GM18499 (cell line): ENCODE measurements at regions not wholly inside any gene's neighbourhood (a gene's known extent, or its start where the extent isn't known, plus 50 kb on each side); places are given as distances from the start of the nearest gene placed in this dataset.
"Not testable (repeated sequence)": the region's sequence is repeated elsewhere in the genome, so short reads cannot be mapped to it uniquely, and the experiment has no call there.

Experiments used
- ATAC-seq: cut with Tn5 transposase; IDR thresholded peaks from one replicate; pipeline ENCODE4 v1.9.1; 2021; ENCODE audit warnings: moderate number of reproducible peaks; ENCODE audit not compliant: insufficient read depth, unreplicated experiment

GRCh38 chr6:116982401-116982800 is 105.4 kb downstream of the RFX6 start:
- ATAC-seq, result no peak

GRCh38 chr6:116983375-116983774 is 106.3 kb downstream of the RFX6 start:
- no peak for ATAC-seq

DNA sequence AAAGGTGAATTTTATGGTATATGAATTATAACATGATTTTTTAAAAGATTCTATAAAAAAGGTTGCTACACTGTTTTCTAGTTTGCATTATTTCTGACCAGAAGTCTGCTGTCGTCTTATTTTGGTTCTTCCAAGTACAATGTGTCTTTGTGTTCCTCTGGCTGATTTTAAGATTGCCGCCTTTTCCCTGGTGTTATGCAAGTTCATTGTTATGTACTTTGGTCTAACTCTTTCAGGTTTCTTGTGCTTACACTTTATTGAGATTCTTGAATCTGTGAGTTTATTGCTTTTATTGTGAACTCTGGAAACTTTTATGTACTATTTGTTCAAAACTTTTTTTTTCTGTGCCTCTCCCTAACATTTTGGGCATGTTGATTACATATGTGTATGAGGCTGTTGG is 109.8 kb downstream of the RFX6 start:
- no peak for ATAC-seq

DNA sequence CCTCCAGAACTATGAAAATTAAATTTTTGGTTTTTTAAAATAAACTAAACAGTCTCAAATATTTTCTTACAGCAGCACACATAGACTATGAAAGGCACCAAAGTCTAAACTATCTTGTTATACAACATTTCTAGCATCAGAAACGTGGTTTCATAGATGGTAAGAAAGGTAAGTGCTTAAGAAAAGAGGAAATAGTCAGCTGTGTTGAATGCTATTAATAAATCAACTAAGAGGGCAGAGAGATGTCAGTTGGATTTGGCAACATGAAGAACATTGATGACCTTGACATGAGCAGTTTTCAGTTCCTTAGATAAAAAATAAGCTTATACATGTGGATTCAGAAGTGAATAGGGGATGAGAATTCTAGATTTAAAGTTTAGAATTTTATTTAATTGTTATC is 113.6 kb downstream of the RFX6 start:
- ATAC-seq, result no peak

DNA sequence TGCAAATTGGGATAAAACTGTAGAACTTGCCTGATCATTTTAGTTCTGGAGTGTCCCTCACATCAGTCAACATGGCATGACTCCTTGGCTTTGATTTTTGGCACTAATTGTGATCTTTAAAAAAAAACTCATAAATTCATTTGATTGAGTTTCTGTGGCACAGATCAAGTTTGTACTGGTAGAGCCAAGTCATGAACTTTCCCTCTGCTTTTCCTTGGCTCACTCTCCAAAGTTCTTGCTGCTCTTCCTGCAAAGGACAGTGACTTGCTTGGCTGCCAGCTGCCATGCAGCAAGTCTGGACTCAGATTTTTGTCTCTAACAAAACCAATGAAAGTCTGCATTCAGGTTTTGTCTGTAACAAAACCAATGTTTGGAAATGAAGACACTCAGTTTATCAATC is 115.5 kb downstream of the RFX6 start:
- ATAC-seq, result no peak

DNA sequence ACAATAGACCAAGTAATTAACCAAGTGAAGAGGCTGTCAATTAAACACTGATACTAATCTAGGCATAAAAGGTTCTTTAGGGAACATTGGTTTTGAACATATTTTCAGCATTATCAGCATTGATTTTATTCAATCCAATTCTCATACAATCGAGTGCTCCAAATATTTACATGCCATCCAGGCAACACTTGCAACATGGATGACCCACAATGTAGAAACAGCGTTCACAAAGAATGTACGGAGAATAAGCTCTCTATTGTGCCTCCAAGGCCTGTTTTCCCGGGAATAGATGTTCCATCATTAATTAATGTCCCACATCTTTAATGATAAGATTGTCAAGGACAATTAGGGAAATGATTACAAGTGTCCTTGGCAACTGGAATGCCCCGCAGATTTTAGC is 117.4 kb downstream of the RFX6 start:
- ATAC-seq, result no peak

DNA sequence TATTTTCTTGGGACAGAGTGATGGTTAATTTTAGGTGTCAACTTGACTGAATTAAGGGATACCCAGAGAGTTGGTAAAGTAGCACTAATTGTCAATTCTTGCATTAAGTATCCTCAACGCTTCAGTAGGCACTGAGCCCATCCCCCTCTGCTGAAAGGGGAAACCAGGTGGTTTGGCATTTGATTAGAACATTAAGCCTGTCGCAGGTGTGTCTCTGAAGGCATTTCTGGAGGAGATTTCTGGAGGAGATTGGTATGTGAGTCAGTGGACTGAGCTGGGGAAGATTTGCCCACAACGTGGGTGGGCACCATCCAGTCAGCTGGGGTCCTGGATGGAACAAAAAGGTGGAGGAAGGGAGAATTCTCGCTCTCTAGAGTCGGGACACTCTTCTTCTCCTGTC is 119.8 kb downstream of the RFX6 start:
- no peak for ATAC-seq

DNA sequence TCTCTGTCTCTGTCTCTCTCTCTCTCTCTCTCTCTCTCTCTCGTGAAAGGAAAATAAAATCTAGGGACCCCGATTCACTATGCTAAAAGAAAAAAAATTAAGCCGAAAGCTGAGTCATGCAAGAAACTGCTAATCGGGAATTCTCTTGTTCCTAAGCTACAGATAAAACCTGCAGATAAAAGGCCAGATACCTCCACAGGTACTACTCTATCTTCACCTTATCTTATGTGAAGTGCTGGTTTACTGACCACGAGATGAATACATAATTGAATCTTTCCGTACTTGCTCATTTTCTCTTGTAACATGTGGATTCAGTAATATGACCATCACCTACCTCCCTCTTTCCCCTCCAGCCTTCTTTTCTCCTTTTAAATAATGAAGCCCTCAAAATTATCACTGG is 120.5 kb downstream of the RFX6 start:
- ATAC-seq, result no peak

DNA sequence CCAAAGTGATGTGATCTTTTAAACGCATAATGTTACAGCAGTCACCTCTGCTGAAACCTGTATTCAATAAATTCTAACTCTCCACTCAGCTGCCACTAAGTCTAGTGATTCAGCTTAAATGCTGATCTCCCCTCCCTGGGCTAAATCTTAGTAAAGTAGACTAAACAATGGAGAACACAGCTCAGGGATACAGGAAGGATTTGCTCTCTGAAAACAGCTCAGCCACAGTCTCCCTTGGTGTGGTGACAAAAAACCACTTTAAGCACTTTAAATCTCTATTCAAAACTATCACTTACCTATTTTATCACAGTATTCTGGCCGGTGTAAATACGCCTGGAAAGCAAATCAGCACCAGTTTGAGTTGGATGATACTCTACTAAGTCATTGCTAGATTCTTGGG is 130.6 kb downstream of the RFX6 start:
- ATAC-seq, result no peak

DNA sequence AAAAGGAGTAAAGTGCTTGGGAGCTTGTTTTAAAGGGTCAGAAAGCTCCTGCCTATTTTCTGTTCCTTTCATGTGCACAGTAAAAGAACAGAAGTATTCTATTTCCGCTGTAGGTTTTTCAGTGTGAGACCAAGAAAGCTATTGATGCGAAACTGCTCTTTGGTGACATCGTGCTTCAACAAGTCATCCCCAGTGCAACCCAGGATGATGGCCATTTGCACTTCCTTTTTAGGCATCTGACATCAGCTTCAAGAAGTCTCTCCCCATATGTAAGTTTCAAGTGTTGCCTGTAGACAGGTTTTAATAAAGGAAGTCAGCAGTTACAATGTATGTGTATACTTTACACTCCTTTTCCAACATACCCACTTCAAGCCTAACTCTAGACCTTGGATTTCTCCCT is 131.6 kb downstream of the RFX6 start:
- peak; percentile 92 for ATAC-seq

- ATAC-seq, result not testable (repeated sequence)
These were observed 137.8 kb downstream of the RFX6 start for GRCh38 chr6:117014641-117015473.

DNA sequence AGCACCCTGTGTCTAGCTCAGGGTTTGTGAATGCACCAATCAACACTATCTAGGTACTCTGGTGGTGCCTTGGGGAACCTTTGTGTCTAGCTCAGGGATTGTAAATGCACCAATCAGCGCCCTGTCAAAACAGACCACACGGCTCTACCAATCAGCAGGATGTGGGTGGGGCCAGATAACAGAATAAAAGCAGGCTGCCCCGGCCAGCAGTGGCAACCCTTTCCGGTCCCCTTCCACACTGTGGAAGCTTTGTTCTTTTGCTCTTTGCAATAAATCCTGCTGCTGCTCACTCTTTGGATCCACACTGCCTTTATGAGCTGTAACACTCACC is 138.4 kb downstream of the RFX6 start:
- ATAC-seq, result not testable (repeated sequence)

GRCh38 chr6:117018771-117019170 is 141.7 kb downstream of the RFX6 start:
- no peak for ATAC-seq

- ATAC-seq, result no peak
These were observed 145.7 kb downstream of the RFX6 start for GRCh38 chr6:117022774-117023173.

DNA sequence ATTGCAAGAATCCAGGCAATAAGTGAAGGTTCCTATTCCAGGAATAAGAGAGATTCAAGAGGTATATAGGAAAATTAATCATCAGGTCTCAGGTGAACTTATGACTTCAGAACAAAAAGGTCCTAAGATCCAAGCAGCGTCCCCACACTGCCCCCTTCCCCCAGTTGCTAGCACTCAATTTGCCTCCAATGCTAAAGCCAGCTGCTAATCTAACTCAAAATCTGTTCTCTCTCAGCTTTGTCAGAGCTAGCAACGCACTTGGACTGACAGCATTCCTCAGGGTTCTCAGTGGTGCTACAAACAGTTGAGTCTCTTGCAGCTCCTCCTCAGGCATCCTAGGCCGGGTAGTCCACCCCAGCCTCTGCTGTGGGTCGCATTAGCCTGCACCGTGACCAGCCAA is 148.3 kb downstream of the RFX6 start:
- ATAC-seq, result no peak

DNA sequence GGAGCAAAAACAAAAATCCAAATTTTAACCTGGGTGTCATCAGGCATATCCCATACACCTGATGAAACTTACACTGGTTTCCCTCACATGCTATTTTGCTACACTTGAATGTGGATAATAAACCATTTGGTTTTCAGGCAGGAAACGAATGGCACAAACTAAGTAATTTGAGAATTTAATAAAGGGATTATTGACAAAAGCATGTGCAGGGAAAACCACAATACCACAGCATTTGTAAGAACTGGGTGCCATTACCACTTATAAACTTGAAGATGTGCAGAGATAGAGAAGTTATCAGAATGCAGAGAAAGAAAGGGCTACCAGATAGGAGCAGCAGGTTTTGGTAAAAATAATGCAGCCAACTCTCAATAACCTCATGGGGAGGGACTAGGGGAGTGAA is 151.2 kb downstream of the RFX6 start:
- ATAC-seq, result no peak

DNA sequence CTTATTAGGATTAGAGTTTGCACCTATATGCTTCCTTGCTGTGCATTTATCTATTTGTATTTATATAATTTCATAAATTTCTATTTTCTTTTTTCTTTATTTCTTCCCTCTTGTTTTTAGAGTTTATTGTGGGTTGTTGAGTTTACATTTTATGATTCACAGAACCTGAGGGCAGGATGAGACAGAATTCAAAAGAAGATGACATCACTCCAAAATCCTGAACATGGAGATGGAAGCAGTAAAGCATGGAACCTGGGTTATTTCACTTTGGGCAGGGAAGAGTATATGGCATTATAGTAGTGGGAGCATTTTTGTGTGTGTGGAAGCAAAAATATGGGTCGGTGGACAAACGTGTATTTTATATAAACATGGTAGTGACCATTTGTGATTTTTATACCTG is 157.5 kb downstream of the RFX6 start:
- ATAC-seq, result no peak

DNA sequence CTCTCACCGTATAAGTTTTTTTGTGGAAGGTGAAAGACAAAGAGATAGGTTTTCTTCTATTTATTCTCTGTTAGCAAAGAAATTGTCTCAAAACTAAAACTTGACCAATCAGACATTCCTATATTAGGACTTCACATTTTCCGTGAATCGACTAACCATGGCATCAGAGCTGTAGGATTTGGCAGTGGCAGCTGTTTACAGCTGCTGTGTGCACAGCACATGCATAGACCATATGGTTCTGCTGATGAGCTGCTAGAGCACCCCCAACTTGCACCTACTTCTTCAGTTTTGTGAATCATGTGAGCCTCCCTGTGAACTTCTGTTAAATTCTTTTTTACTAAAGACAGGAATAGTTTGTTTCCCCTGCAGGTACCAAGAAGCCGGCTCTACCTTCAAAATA is 157.9 kb downstream of the RFX6 start:
- no peak for ATAC-seq

DNA sequence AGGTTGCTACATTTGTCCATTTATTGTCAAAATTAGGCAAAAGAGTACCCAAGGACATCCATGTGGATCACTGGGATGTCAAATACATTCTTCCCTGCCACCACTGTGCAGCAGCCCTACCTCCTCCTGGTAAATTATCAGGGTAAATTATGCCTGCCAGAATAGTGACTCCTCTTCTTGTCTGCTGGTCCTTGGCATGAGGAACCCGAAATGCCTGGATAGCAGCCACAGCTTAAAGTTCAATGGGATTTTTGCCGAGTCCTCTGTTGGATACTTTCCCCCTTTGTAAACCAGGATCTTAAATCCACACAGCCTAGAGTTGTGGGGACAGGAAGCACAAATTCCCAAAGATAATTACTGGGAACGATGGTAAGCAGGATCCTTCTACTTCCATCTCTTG is 173.3 kb downstream of the RFX6 start:
- no peak for ATAC-seq

- no peak for ATAC-seq
These were observed 193.2 kb upstream of the VGLL2 start for GRCh38 chr6:117072134-117072533.

- ATAC-seq, result no peak
These were observed 192.6 kb upstream of the VGLL2 start for GRCh38 chr6:117072781-117073180.

- ATAC-seq, result no peak
These were observed 190.7 kb upstream of the VGLL2 start for GRCh38 chr6:117074672-117075071.

DNA sequence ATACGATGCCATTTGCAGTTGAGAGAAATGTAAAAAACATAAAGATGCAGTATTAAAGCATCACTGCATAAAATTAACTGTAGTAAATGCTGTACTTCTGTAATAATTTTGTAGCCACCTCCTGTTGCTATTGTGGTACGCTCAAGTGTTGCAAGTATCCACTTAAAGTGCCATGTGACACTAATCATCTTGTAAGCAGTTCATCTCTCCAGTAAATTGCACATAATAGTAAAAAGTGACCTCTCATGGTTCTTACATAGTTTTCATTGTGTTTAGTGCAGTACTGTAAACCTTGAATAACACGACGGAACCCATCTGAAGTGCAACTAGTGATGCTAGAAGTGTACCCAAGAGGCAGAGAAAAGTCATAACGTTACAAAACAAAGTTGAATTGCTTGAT is 190.1 kb upstream of the VGLL2 start:
- no peak for ATAC-seq
